ENCODE measurements at regions not wholly inside any gene's neighbourhood (a gene's known extent, or its start where the extent isn't known, plus 50 kb on each side); places are given as distances from the start of the nearest gene placed in this dataset.

- 9% methylated on average over 1 of the region's 1 CpG for WGBS (ENCODE audit: low lambda C conversion rate)
- H3K9me3 ChIP-seq = no peaks in the 10 kb centered on the region
- H3K27ac ChIP-seq (ENCODE audit: low read depth in 2 of 2, low read length in 1 of 2) = no peak overlapping the region
- no peaks in the 10 kb centered on the region for H3K36me3 ChIP-seq (replicated peaks in 1 of 2; ENCODE audit: control insufficient read depth in 1 of 2, insufficient read depth in 2 of 2, low read length in 1 of 2)
- TF ChIP-seq YY1 (IDR thresholded peaks at IDR 0.05; ENCODE audit: low read depth) (no peak), RAD21 (IDR thresholded peaks at IDR 0.05; ENCODE audit: low read length) (no peak), SIN3A (IDR thresholded peaks at IDR 0.05; ENCODE audit: borderline replicate concordance, low read depth, low read length) (no peak), NRF1 (IDR thresholded peaks at IDR 0.05; ENCODE audit: low read depth, low read length) (no peak), CTCF (IDR thresholded peaks at IDR 0.05) (no peak), MXI1 (IDR thresholded peaks at IDR 0.05; ENCODE audit: low read depth, low read length) (no peak), PBX3 (IDR thresholded peaks at IDR 0.05) (no peak), USF1 (IDR thresholded peaks at IDR 0.05; ENCODE audit: borderline replicate concordance, low read depth) (no peak), SMC3 (IDR thresholded peaks at IDR 0.05; ENCODE audit: low read depth, low read length) (no peak), MAX (IDR thresholded peaks at IDR 0.05; ENCODE audit: low read depth) (no peak)
- H3K4me3 ChIP-seq (ENCODE audit: low read depth in 2 of 2, low read length in 1 of 2) = no peak overlapping the region
- ChIA-PET POLR2A (no interaction called here), CTCF (interaction anchor here (0.6 kb wide), 1 partner anchor 576 kb away, joined by 3 read pairs; no protein-coding TSS in a partner anchor)
- H3K79me2 ChIP-seq (ENCODE audit: insufficient read depth) = no peaks in the 10 kb centered on the region
- H3K4me1 ChIP-seq (ENCODE audit: control insufficient read depth in 1 of 2, insufficient read depth in 2 of 2, low read depth in 1 of 2, low read length in 1 of 2) = no peaks in the 10 kb centered on the region
- no peaks in the 10 kb centered on the region for H3F3A ChIP-seq (replicated peaks; ENCODE audit: insufficient read depth)
- no peak for DNase-seq
- no peak overlapping the region for H3K9ac ChIP-seq
- H4K20me1 ChIP-seq (ENCODE audit: insufficient read depth) = no peaks in the 10 kb centered on the region
- no peaks in the 10 kb centered on the region for H3K27me3 ChIP-seq (ENCODE audit: insufficient read depth)
- H3K9me2 ChIP-seq = no peaks in the 10 kb centered on the region
- no peak overlapping the region for H3K4me2 ChIP-seq
- no peak overlapping the region for H2AFZ ChIP-seq (ENCODE audit: low read depth)
Measured at GRCh38 chr13:58376349-58376748, 744.8 kb downstream of the PCDH17 start.

- Histone ChIP-seq H3K4me1 (ENCODE audit: control insufficient read depth in 1 of 2, insufficient read depth in 2 of 2, low read depth in 1 of 2, low read length in 1 of 2) (no peaks in the 10 kb centered on the region), H3K9me2 (no peaks in the 10 kb centered on the region), H3K79me2 (ENCODE audit: insufficient read depth) (no peaks in the 10 kb centered on the region), H3F3A (replicated peaks; ENCODE audit: insufficient read depth) (no peaks in the 10 kb centered on the region), H3K27ac (ENCODE audit: low read depth in 2 of 2, low read length in 1 of 2) (no peak overlapping the region), H3K9me3 (no peaks in the 10 kb centered on the region), H3K4me2 (no peak overlapping the region), H3K36me3 (replicated peaks in 1 of 2; ENCODE audit: control insufficient read depth in 1 of 2, insufficient read depth in 2 of 2, low read length in 1 of 2) (no peaks in the 10 kb centered on the region), H2AFZ (ENCODE audit: low read depth) (no peak overlapping the region), H3K9ac (no peak overlapping the region), H4K20me1 (ENCODE audit: insufficient read depth) (no peaks in the 10 kb centered on the region), H3K27me3 (ENCODE audit: insufficient read depth) (no peaks in the 10 kb centered on the region), H3K4me3 (ENCODE audit: low read depth in 2 of 2, low read length in 1 of 2) (no peak overlapping the region)
- ChIA-PET CTCF (interaction anchor here (0.6 kb wide), 1 partner anchor 576 kb away, joined by 3 read pairs; no protein-coding TSS in a partner anchor), POLR2A (no interaction called here)
- WGBS (ENCODE audit: low lambda C conversion rate) = 29% methylated on average over 5 of the region's 5 CpGs
- no peak for DNase-seq
- TF ChIP-seq NRF1 (IDR thresholded peaks at IDR 0.05; ENCODE audit: low read depth, low read length) (no peak), CHD2 (IDR thresholded peaks at IDR 0.05; ENCODE audit: low read length, partially characterized antibody) (no peak), SIN3A (IDR thresholded peaks at IDR 0.05; ENCODE audit: borderline replicate concordance, low read depth, low read length) (no peak), GABPA (IDR thresholded peaks at IDR 0.05; ENCODE audit: low read depth) (no peak)
Measured at GRCh38 chr13:58376775-58377174, 745.2 kb downstream of the PCDH17 start.
